ENCODE measurements at regions not wholly inside any gene's neighbourhood (a gene's known extent, or its start where the extent isn't known, plus 50 kb on each side); places are given as distances from the start of the nearest gene placed in this dataset.
A peak's percentile ranks its signal among the peaks of the same experiment; 100 is the strongest.

DNA sequence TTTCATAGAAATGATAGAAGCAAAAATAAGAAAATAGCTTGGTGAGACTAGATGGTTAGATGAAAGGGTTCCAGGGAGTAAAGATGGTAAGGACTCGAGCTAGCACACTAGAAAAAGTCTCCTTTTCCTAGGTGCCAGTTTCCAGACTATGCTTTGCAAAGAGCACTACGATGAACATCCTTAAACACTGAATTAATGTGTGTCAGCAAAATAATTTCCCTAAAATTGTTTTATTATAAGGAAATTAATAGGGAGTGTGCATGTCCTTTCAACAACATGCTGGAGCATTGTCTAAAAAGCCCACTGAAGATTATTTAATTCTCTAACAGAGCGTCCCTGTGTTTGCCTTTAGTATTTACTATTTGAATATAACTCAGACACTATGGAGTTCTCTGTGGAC is 107.4 kb upstream of the NDUFV2 start:
- in situ Hi-C loops (cut with MboI): no loop called here

More for the DNA sequence above, 107.4 kb upstream of the NDUFV2 start:
- Histone ChIP-seq H3K27me3 (ENCODE audit: control insufficient read depth in 2 of 2, insufficient read depth in 2 of 2, low read length in 2 of 2) (no peaks in the 10 kb centered on the region), H3K4me1 (replicated peaks in 1 of 2; ENCODE audit: control insufficient read depth in 2 of 2, insufficient read depth in 2 of 2, low read length in 2 of 2) (peaks cover 22 to 46% of the 10 kb centered on the region in 2 experiments), H3K27ac (ENCODE audit: extremely low read depth, low read depth, low read length) (peak overlapping the region; percentile 46; the same call in 2 of the 3 replicates), H2AFZ (ENCODE audit: low read depth, low read length) (peak overlapping the region; percentile 37; the same call in 1 of the 2 replicates), H3K9me3 (replicated peaks; ENCODE audit: control insufficient read depth, insufficient read depth, low read depth, low read length) (peaks cover 11% of the 10 kb centered on the region), H3K4me2 (ENCODE audit: insufficient read depth, low read length) (no peak overlapping the region), H4K20me1 (replicated peaks; ENCODE audit: control insufficient read depth, insufficient read depth, low read length) (no peaks in the 10 kb centered on the region), H3K79me2 (ENCODE audit: control insufficient read depth, insufficient read depth, low read length) (no peaks in the 10 kb centered on the region), H3K9ac (ENCODE audit: insufficient read depth in 1 of 2, low read depth in 2 of 2, low read length in 2 of 2) (no peak overlapping the region), H3K4me3 (no peak overlapping the region), H3K36me3 (ENCODE audit: control insufficient read depth, insufficient read depth, low read length) (no peaks in the 10 kb centered on the region; the same call in 2 of the 3 replicates), H3K9me1 (ENCODE audit: control insufficient read depth, insufficient read depth, low read length) (no peaks in the 10 kb centered on the region)
- ChIA-PET CTCF (ENCODE audit: low intra/inter-chr PET ratio) (no interaction called here), POLR2A (interaction anchor here (0.6 to 1.8 kb wide), 3 partner anchors 10 to 121 kb away, joined by 3 to 7 read pairs (median 3); no protein-coding TSS in a partner anchor)
- no peak for ATAC-seq
- WGBS (ENCODE audit: insufficient coverage, low coverage, missing lambda C conversion rate): 61% methylated on average over 3 of the region's 3 CpGs
- intact Hi-C loops (cut with micrococcal nuclease): no loop called here
- BruUV-seq (replicated peaks): no TSS peak
- no peak for FAIRE-seq
- DNase-seq (ENCODE audit: extremely low read depth in 1 of 4, low spot score in 3 of 4): no peak
- TF ChIP-seq ADNP (tag; IDR thresholded peaks at IDR 0.05) (0 out of 2 replicates have a peak, but pooled peaks have one; percentile 3), MAFK (IDR thresholded peaks at IDR 0.05; ENCODE audit: low read length) (peak; percentile 67; the same call in 1 of the 2 replicates), ZNF316 (IDR thresholded peaks at IDR 0.05) (peak; percentile 93), C11orf30 (IDR thresholded peaks at IDR 0.05; ENCODE audit: low read depth) (peak; percentile 89), VEZF1 (CRISPR knock-in tag; IDR thresholded peaks at IDR 0.05) (no peak), LCOR (CRISPR knock-in tag; IDR thresholded peaks at IDR 0.05) (no peak), MAFF (IDR thresholded peaks at IDR 0.05; ENCODE audit: low read length) (peak; percentile 79), MAFG (tag; conservative IDR thresholded peaks at IDR 0.05) (peak; percentile 72), SMAD3 (CRISPR knock-in tag; conservative IDR thresholded peaks at IDR 0.05) (no peak), ESRRA (IDR thresholded peaks at IDR 0.05; ENCODE audit: borderline replicate concordance, low read depth) (no peak)

Data from K562 (cell line).